ENCODE measurements at regions not wholly inside any gene's neighbourhood (a gene's known extent, or its start where the extent isn't known, plus 50 kb on each side); places are given as distances from the start of the nearest gene placed in this dataset.

DNA sequence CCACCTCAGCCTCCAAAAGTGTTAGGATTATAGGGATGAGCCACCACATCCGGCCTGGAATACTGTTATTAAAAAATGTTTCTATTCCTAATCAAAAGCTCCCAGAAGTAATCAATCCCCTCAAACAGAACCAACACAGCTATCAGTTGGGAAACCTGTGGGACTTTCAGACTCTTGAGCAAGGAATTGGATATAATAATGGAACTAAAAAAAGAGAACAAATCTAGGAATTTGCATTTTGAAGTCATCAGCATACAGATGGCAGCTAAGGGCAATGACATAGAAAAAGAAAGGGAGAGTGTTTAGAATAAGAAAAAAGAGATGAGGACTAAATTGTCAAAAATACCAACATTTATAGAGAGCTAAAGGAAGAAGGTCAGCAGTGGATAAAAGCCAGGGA, 54.7 kb upstream of the AMN1 start:
- no peak for DNase-seq (ENCODE audit: low spot score)

- no peak for DNase-seq (ENCODE audit: low spot score)
Measured at GRCh38 chr12:31781894-31782540, 53.2 kb upstream of the AMN1 start.

DNA sequence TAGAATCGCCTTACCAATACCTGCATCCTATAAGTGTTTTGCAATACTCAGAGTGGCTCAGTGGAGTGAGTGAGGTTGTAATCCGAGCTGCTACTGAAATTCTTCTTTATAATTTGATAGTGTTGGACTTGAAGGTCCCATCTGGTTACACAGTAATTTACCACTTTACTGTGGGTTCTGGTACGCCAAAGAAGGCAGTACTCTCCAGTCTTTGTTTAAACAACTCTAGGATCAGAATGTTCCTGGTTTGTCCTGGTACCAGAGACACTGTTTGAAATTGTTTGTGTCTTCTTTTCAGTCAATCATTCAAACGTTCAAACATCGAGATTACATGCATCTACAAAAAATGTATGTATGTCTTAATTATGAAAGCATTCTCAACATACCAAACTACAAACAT, 51.3 kb upstream of the AMN1 start:
- DNase-seq (ENCODE audit: low spot score) = no peak

DNA sequence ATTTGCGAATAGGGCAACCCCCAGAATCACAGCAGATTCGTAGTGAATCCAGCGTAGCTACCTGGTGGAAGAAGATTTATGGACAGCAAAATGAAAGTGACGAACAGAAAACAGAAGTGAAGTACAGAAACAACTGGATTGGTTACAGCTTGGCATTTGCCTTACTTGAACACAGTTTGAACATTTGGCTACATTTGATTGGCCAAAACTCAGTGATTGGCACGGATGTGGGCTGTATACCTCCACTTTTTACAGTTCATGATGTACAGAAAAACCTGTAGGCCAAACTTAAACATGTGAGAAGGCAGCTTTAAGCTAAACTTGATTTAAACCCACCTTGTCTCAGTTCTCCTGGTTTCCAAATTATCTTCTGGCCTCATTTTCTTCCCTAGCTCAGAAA, 49.9 kb upstream of the AMN1 start:
- no peak for DNase-seq (ENCODE audit: low spot score)

Small RNA genes lying in the stretch of these regions (small RNA-seq; reads per million reads assigned to genes)
- gene RF00402 = 0 reads per million in 2 experiments
- 0 reads per million in 2 experiments for gene RNU6-1069P

All from SK-N-DZ (cell line).